DLD1 (cell line): ENCODE measurements at regions not wholly inside any gene's neighbourhood (a gene's known extent, or its start where the extent isn't known, plus 50 kb on each side); places are given as distances from the start of the nearest gene placed in this dataset.

Experiments
- in situ Hi-C: cut with HindIII; loops from 2 replicates; pipeline ENCODE4 v1.10.0; 2017; ENCODE audit warnings: low sequenced_read_pairs

- in situ Hi-C loops, result no loop called here
Measured at GRCh38 chr11:19382131-19382611, 141.4 kb upstream of the E2F8 start.

DNA sequence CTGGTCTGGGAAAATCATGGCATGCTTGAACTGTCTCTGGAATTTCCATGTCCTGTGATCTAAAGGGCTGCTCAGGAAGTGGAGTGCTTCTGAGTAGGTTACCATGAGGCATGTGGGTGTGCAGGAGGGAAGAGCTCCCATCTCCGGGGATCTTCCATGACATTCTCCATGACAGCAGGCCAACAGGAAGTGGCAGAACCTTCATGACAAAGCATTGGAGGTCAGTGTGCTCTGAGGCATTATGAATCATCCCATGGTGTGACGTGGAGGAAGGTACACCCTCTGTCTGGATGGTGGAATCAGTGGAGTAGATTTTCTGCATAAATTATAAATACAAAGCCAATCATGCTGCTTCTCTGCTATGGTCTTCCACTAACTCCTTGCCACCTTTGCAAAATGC lies 139.6 kb upstream of the E2F8 start:
- in situ Hi-C loops, result no loop called here

DNA sequence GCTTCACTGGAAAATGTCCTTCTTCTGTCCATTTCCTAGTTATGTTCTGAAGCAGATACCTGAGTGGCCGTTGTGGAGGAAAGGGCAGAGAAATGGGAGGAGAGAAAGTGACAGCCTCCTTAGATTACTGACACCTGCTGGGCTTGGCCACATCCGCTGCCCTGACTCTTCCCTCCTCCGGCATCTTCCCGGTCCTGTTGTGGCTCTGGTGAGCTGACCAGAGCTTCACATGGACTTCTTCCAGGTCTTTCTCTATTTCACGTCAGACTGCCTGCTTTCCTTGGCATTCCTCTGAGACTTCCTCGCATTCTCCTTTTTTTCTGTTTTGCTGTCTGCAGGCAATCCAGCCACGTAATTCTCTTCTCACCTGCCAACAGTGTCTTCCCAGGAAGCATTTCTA lies 138.7 kb upstream of the E2F8 start:
- in situ Hi-C loops, result no loop called here

DNA sequence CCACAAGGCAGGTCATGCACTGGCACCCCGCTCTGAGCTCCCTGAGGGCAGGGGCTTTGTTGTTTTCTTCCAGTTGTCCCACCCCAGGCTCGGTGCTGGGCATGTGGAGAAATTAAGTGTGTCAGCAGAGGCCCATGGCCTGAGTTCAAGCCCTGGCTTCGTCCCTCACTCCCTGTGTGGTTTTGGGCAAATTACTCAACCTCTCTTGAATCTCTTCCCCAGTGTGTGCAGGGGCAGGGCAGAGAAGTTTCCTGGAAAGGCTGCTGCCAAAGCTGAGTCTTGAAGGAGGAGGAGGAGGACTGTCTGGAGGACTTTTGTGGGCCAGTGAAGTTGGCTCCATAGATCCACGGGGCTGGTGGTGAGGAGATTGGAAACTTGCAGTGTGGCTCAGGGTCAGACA lies 138.1 kb upstream of the E2F8 start:
- in situ Hi-C loops, result no loop called here

GRCh38 chr11:19377881-19378280 lies 137.1 kb upstream of the E2F8 start:
- in situ Hi-C loops, result no loop called here

DNA sequence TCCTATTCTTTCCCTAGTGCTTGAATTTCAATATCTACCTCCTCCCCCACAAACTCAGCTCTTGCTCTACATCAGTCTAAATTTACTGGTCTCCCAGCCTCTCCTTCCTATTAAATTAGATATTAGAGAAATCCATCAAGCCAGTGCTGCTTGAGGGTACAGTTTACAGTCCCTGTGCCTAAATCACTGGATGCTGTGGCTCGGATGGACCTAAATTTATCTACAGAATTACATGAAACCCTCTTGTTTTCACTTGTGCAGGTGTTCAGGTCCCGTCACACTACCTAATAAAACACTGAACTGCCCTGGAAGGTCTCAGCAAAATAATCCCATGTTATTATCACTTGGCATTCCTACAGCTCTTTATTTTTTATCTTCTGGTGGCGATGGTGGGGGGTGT lies 134.7 kb upstream of the E2F8 start:
- in situ Hi-C loops, result no loop called here

DNA sequence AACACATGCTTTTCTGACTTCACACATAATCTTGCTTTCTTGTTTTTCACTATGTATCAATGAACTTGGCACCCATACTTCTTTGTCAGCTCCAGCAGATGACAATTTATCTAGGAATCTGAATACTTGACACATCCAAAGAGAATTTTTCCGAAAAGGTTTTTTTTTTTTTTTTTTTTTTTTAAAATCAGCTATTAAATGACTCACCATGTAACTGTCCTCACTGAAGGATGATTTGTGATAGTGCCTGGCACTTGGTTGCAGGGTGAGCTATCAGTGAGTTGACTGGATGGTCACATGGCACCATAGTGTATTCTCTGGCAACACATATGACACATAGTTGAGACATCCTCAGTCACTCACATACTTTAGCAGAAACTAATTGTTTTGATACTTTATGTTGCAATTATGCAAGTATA lies 133.4 kb upstream of the E2F8 start:
- in situ Hi-C loops, result no loop called here

GRCh38 chr11:19372381-19372780 lies 131.6 kb upstream of the E2F8 start:
- in situ Hi-C loops, result no loop called here

GRCh38 chr11:19370100-19370861 lies 129.5 kb upstream of the E2F8 start:
- in situ Hi-C loops, result no loop called here

GRCh38 chr11:19368726-19369375 lies 128.1 kb upstream of the E2F8 start:
- in situ Hi-C loops, result no loop called here

- in situ Hi-C loops, result no loop called here
Measured at GRCh38 chr11:19366992-19367709, 126.4 kb upstream of the E2F8 start.

GRCh38 chr11:19365743-19366410 lies 125.1 kb upstream of the E2F8 start:
- in situ Hi-C loops, result no loop called here

DNA sequence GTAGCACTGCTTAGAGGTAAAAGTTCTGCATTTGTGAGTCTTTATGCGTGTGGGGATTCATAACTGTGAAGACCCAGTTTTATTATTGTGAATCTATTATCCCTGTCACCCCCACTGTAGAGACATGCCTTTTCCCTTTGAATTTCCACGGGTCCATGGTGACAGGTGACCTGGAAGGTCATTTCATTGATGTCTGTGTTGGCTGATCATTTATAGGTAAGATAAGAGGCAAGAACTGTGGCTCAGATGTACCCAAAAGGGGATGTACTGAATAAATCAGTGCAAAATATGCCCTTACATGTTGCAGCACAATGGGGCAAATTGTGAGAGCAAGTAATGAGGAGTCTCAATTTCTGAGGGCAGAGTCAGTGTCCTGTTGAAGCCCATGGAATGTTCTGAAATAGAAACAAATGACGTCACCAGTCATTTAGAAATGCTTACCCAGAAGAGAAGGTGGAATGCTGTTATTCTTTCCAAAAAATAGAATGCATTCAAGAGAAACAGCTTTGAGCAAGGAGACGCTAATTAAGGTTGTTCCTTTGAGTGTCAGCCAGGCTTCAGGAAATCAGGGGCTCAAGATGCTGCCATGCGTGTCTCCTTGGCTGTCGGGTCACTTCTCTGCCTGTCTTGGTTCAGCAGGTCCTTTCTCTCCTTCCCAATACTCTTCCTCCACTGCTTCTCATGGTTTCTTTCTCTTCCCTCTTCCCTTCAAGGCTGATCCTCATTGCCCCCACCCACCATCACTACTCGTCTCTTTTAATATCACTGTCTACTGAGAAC lies 118.7 kb upstream of the E2F8 start:
- in situ Hi-C loops, result no loop called here

GRCh38 chr11:19357943-19358342 lies 117.2 kb upstream of the E2F8 start:
- in situ Hi-C loops, result no loop called here

DNA sequence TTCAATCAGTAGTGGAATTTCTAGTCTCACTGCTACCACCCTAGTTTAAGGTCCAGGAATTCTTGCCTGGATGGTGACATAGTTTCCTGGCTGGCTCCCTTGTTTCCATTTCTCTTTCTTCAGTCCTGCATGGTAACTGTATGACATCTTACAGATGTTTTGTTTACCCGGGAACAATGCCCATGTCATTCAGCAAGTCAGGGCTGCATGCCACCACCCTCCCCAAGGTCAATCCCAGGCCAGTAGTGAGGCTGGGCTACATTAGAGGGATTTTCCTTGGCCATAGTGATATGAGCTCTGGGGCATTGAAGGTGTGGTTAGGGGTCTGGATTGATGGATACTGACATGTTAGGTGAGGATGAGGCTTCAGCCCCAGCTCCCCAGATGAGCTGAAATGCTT lies 114.9 kb upstream of the E2F8 start:
- in situ Hi-C loops, result no loop called here

- in situ Hi-C loops, result no loop called here
Measured at GRCh38 chr11:19353287-19353850, 112.6 kb upstream of the E2F8 start.

DNA sequence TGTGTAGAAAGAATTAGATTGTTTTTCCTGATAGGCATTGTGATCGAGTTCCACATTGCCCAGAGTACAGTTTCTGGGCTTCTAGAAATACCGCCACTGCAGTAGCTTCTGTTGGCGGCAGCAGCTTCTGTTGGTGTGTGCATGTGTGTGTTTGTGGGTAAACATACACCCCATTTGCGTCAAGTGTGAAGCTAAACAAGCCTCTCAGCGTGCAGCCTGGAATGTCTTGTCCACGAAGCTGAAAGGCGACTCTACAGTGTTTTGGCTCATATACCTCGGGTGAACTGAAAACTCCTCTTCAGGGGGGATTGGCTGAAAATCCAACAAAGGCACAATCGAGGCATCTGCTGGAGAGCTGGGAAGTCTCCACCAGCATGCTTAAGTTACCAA lies 112.0 kb upstream of the E2F8 start:
- in situ Hi-C loops, result no loop called here

GRCh38 chr11:19352072-19352770 lies 111.5 kb upstream of the E2F8 start:
- in situ Hi-C loops, result no loop called here

- in situ Hi-C loops, result no loop called here
Measured at GRCh38 chr11:19351426-19351825, 110.7 kb upstream of the E2F8 start.

DNA sequence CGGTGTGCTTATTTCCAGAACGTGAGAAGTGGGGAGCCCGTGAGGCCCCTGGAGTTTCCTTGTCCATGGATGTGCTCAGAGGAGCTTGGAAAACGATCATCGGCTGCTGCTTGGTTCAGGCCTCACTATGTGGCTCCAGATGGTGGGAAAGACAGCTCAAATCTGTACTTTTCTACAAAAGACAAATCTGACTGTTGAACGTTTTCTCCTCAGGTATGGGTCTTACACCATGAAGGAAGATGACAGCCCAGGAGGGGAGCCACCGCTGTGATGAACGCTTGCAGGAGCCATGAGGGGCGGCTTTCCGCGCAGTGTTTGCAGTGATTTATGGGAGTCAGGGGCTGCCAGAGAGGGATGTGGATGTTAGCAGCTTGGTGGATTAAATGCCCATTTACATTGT lies 109.4 kb upstream of the E2F8 start:
- in situ Hi-C loops, result no loop called here
